ENCODE measurements at regions not wholly inside any gene's neighbourhood (a gene's known extent, or its start where the extent isn't known, plus 50 kb on each side); places are given as distances from the start of the nearest gene placed in this dataset.

DNA sequence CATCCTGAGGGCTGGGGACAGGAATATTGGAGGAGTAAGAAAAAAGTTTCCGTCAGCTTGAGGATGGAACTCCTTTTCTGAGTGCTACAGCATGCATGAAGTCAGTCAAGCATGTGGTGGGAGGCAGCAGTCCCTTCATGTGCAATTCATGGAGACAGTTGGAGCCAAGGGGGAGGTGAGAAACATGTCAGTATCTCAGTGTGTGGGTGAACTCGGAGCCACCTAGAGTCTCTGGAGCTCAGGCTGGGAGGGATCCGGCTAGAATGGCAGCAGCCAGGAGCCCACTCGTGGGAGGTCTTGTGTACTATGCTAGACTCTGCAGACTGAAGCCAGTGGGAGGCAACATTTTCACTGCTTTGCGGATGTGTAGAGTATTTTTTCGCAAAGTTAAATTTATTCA, 60.3 kb downstream of the AVPR1A start:
- DNase-seq (ENCODE audit: low spot score): no peak

- no peak for DNase-seq (ENCODE audit: low spot score)
Measured at GRCh38 chr12:63086149-63086915, 64.7 kb downstream of the AVPR1A start.

DNA sequence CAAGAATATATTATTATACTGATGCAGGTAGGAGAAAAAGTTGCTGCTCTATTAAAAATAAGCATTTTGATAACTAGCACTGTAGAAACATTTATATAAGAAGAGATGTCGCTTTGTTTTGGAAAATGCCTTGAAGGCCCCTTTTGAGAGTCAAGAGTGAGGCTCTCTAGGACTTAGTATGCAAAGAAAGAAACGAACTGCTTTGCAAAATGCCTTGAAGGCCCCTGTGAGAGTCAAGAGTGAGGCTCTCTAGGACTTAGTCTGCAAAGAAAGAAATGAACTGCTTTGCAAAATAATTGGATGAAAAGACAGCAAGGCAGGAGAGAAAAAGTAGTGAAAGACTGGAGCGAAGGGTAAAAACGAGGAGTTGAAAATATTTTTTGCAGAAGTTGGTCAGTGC, 65.9 kb downstream of the AVPR1A start:
- DNase-seq (ENCODE audit: low spot score): no peak

- no peak for DNase-seq (ENCODE audit: low spot score)
Measured at GRCh38 chr12:63084501-63084900, 66.5 kb downstream of the AVPR1A start.

- DNase-seq (ENCODE audit: low spot score): no peak
Measured at GRCh38 chr12:63083046-63083445, 68.0 kb downstream of the AVPR1A start.

GRCh38 chr12:63079791-63080502, 71.1 kb downstream of the AVPR1A start:
- no peak for DNase-seq (ENCODE audit: low spot score)

DNA sequence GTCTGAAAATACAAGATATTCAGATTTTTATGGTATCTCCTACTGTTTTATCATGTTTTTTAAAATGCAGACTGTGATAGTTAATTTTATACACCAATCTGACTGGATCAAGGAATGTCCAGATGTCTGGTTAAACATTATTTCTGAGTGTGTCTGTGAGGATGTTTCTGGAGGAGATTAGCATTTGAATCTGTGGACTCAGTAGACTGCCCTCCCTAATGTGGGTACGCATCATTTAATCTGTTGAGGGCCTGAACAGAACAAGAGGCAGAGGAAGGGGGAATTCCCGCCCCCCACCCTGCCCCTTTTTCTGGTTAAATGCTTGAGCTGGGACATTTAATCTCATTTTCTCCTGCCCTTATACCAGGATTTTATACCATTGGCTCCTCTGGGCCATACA, 72.1 kb downstream of the AVPR1A start:
- no peak for DNase-seq (ENCODE audit: low spot score)

- DNase-seq (ENCODE audit: low spot score): no peak
Measured at GRCh38 chr12:63075376-63076060, 75.5 kb downstream of the AVPR1A start.

GRCh38 chr12:63070709-63071108, 80.3 kb downstream of the AVPR1A start:
- no peak for DNase-seq (ENCODE audit: low spot score)

DNA sequence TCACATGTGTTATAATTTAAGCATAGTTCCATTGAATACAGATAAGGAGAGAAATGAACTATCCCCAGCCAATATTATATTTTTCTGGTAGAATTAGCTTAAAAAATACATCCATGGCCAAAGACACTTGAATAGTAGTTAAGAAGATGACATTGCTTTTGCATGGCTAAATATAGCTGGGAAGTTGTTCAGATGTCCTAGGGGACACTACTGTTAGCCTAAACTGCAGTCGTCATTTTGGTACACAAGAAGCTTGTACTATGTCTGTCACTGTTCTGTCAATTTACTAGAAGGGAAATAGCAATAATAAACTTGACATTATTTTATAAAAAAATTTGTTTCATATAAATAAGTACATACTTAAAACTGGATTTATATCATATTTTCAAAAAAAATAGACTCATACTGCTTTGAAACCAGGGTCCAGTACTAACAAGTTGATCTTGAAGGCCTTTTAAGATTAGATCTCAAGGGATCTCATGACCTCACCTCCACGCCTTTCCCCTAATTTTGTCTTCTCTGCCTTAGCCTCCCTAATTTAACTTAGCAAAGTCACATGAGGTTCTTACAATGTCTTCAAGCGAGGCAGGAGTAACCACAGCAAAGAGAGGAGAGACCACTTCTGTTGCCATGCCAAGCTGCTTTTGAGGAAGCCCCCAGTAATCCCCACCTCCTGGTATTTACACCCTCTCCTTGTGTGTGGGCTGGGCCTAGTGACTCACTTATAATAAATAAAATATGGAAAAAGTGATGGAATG, 81.0 kb downstream of the AVPR1A start:
- DNase-seq (ENCODE audit: low spot score): no peak

DNA sequence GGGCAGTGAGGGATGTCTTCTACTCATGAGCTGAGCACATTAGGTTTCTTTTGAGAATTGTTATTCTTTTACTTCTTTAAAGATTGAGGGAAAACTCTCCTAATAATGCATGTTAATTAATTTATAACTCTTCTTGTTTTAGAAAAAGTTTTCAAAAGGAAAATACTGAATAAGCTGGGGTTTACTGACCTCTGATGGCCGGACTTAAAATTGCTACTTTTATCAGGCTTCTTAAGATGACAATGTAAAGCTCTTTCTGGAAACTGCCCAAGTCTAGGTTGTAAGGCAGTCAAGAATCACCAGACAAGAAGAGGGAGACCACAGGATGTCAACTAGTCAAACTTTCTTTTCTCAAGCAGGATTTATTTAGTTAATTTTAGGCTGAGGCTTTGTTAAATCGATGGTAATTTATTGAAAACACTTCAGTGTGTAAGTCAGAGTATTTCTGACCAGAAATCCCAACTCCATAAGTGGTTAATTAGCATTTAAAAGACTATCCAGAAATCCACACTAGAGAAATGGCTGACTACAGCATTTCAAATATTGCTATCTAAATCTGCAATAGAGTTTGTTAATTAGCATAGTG, 82.1 kb downstream of the AVPR1A start:
- peak; percentile 68 for DNase-seq (ENCODE audit: low spot score)

- DNase-seq (ENCODE audit: low spot score): no peak
Measured at GRCh38 chr12:63066782-63067181, 84.2 kb downstream of the AVPR1A start.

GRCh38 chr12:63066136-63066535, 84.9 kb downstream of the AVPR1A start:
- no peak for DNase-seq (ENCODE audit: low spot score)

DNA sequence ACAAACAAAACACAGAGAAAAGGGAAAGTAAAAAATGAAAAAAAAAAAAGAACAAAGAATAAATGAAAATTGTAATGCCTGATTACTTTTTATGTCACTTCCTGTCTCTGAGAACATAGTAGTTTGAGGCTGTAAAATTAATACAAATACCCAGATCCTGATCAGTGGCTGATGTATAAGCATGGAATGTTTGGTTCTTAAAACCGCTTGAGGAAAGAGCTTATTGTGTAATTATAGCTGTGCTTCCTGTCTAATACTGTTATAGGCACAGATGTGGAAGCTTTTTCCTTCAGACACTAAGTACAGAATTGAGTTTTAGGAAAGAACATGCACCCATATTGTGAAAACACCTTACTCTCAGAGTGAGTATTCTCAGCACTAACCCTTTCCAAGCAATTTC, 86.9 kb downstream of the AVPR1A start:
- DNase-seq (ENCODE audit: low spot score): no peak

- DNase-seq (ENCODE audit: low spot score): no peak
Measured at GRCh38 chr12:63056649-63057048, 94.4 kb downstream of the AVPR1A start.

- no peak for DNase-seq (ENCODE audit: low spot score)
Measured at GRCh38 chr12:63052696-63053095, 98.3 kb downstream of the AVPR1A start.

- no peak for DNase-seq (ENCODE audit: low spot score)
Measured at GRCh38 chr12:63047146-63047545, 103.9 kb downstream of the AVPR1A start.

DNA sequence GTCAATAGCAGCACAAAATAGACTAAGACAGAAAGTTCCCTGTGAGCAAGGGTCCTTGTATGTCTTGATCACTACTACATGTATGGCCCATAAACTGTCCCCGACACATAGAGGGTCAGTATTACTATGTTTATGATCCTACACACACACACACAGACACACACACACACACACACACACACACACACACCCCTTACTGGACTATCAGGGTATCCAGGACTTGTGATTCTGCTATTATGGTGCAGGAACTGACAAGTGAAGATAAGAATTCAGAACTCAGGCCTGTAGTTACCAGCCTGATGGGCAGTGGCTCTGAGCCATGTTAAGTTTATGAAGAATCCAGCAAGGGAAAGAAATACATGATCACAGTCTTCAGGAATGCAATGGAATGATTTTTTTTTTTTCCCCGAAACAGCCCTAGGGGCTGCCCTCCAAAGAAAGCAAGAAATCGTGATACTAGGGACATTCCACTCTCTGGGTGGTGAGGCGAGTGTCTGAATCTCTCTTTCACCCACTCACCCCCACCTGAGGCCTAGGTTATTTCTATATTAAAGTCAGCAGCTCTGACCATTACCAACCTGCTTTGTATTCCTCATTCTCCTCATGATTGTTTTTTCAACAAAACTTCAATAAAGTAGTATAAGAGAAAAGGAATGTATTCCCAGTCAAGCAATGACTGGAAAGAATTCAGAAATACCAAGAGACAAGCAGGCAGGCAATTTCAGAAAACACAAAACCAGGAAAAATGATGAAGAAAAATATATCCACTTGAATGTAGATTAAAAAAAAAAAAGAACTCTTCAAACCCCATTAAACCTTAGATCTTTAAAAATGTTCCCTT, 105.8 kb downstream of the AVPR1A start:
- DNase-seq (ENCODE audit: low spot score): peak; percentile 66

- DNase-seq (ENCODE audit: low spot score): no peak
Measured at GRCh38 chr12:63042646-63043045, 107.7 kb upstream of the PPM1H start.

DNA sequence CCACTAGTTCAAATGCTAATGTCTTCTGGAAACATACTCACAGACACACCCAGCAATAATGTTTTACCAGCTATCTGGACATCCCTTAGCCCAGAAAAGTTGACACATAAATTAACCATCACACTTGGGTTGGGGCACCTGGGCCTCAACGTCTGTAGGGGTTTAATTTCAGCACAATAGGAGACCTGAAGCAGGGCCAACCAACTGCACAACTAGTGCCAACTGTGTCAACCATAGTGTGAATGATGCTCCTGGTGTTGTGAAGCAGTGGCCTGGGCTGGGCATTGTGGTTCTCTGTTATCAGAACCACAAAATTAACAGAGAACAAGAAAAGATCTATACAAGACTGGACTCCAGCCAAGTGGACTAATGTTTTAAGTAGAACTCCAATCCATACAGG, 106.7 kb upstream of the PPM1H start:
- no peak for DNase-seq (ENCODE audit: low spot score)

Measured in A172 (cell line).